ENCODE measurements at regions not wholly inside any gene's neighbourhood (a gene's known extent, or its start where the extent isn't known, plus 50 kb on each side); places are given as distances from the start of the nearest gene placed in this dataset.

- Histone ChIP-seq H3K23me2 (ENCODE audit: low read depth, low read length) (no peaks in the 10 kb centered on the region), H4K8ac (ENCODE audit: extremely low read depth, insufficient read depth, low read length) (no peak overlapping the region), H2BK12ac (ENCODE audit: low read depth, low read length) (no peak overlapping the region), H2BK5ac (ENCODE audit: low read depth, low read length) (no peak overlapping the region), H3K27me3 (replicated peaks in 1 of 4; ENCODE audit: control insufficient read depth in 3 of 4, extremely low read depth in 1 of 4, insufficient read depth in 3 of 4, low read length in 3 of 4) (peaks cover 0 to under 1% (median 0%) of the 10 kb centered on the region in 4 experiments; a peak in 1 of 7 replicates), H3K4me2 (ENCODE audit: insufficient read depth in 1 of 2, low read depth in 2 of 2, low read length in 2 of 2) (no peak overlapping the region), H3K23ac (ENCODE audit: insufficient read length) (no peak overlapping the region), H3K14ac (ENCODE audit: insufficient read length) (no peak overlapping the region), H3K56ac (replicated peaks; ENCODE audit: insufficient read length, low read depth, low read length) (no peak overlapping the region), H4K91ac (replicated peaks; ENCODE audit: insufficient read length, low read length) (no peak overlapping the region), H3K4me1 (replicated peaks in 1 of 4; ENCODE audit: control insufficient read depth in 3 of 4, insufficient read depth in 4 of 4, low read length in 3 of 4) (no peaks in the 10 kb centered on the region), H2AK5ac (ENCODE audit: low read depth, low read length) (no peak overlapping the region), H3K9ac (replicated peaks in 1 of 4; ENCODE audit: extremely low read depth in 1 of 4, low read depth in 3 of 4, low read length in 3 of 4) (no peak overlapping the region), H3K27ac (ENCODE audit: low read depth, low read length) (no peak overlapping the region), H3K18ac (ENCODE audit: extremely low read depth, low read length) (no peak overlapping the region), H3K4ac (replicated peaks; ENCODE audit: insufficient read length, low read depth, low read length) (no peak overlapping the region), H3K79me2 (ENCODE audit: control insufficient read depth in 1 of 2, insufficient read depth in 2 of 2, low read length in 2 of 2) (no peaks in the 10 kb centered on the region), H3K4me3 (ENCODE audit: extremely low read depth in 1 of 4, insufficient read depth in 2 of 4, low read depth in 3 of 4, low read length in 4 of 4) (no peak overlapping the region), H4K20me1 (replicated peaks in 1 of 2; ENCODE audit: control insufficient read depth in 1 of 2, insufficient read depth in 2 of 2, low read length in 2 of 2) (no peaks in the 10 kb centered on the region), H3K9me3 (ENCODE audit: insufficient read depth in 2 of 2, low read depth in 1 of 2, low read length in 1 of 2) (no peaks in the 10 kb centered on the region), H2BK20ac (ENCODE audit: low read length) (no peak overlapping the region), H3K36me3 (ENCODE audit: control insufficient read depth in 2 of 4, insufficient read depth in 4 of 4, low read length in 3 of 4) (no peaks in the 10 kb centered on the region), H2AFZ (ENCODE audit: low read length) (no peak overlapping the region), H4K5ac (ENCODE audit: insufficient read length, low read depth, low read length) (no peak overlapping the region), H2BK15ac (ENCODE audit: low read length) (no peak overlapping the region), H2BK120ac (replicated peaks; ENCODE audit: low read depth, low read length) (no peak overlapping the region), H3K79me1 (ENCODE audit: low read depth, low read length) (no peaks in the 10 kb centered on the region)
- CTCF ChIA-PET (ENCODE audit: partially characterized antibody), result interaction anchor here (0.6 to 1.0 kb wide), 3 partner anchors 66 to 726 kb away, joined by 3 to 4 read pairs (median 4); no protein-coding TSS in a partner anchor
- TF ChIP-seq TAF1 (IDR thresholded peaks at IDR 0.05; ENCODE audit: low read depth, low read length), result no peak
- no peak for TF ChIP-seq CBX5 (IDR thresholded peaks at IDR 0.05; ENCODE audit: low read depth, low read length)
- no peak for TF ChIP-seq RFX5 (IDR thresholded peaks at IDR 0.05; ENCODE audit: borderline replicate concordance, low read depth, low read length)
- TF ChIP-seq ATF3 (IDR thresholded peaks at IDR 0.05; ENCODE audit: insufficient read depth, low read depth, low read length), result no peak
- no peak for TF ChIP-seq USF2 (IDR thresholded peaks at IDR 0.05; ENCODE audit: low read length)
- TF ChIP-seq CBX8 (IDR thresholded peaks at IDR 0.05; ENCODE audit: borderline replicate concordance, low read depth, low read length), result no peak
- TF ChIP-seq PHF8 (conservative IDR thresholded peaks at IDR 0.05; ENCODE audit: low read depth, low read length), result no peak
- TF ChIP-seq SAP30 (IDR thresholded peaks at IDR 0.05; ENCODE audit: insufficient read depth, insufficient replicate concordance, low read length), result no peak
- TF ChIP-seq POLR2A (IDR thresholded peaks at IDR 0.05; ENCODE audit: control extremely low read depth in 1 of 2, low read depth in 2 of 2, low read length in 2 of 2), result no peak
- no peak for TF ChIP-seq SUZ12 (IDR thresholded peaks at IDR 0.05; ENCODE audit: low read length)
- FAIRE-seq (no peak), DNase-seq (ENCODE audit: low read depth in 1 of 2, low spot score in 2 of 2) (no peak)
- 88% methylated on average over 3 of the region's 3 CpGs; no CpG with 5 or more reads in 1 of the 2 experiments for WGBS, 2 experiments (ENCODE audit: extremely low coverage in 1 of 2, insufficient coverage in 1 of 2, insufficient read length in 1 of 2, insufficient replicate concordance in 2 of 2, low coverage in 1 of 2, low lambda C conversion rate in 2 of 2, missing lambda C conversion rate in 1 of 2)
- POLR2A ChIA-PET (ENCODE audit: partially characterized antibody), result no interaction called here
These were observed 1190.3 kb downstream of the EFNB2 start for GRCh38 chr13:105345131-105345530.
